ENCODE measurements at regions not wholly inside any gene's neighbourhood (a gene's known extent, or its start where the extent isn't known, plus 50 kb on each side); places are given as distances from the start of the nearest gene placed in this dataset.

GRCh38 chr11:103622296-103622695 lies 414.1 kb upstream of the DDI1 start:
- Histone ChIP-seq H3K4me3 (no peak overlapping the region), H3K27ac (no peak overlapping the region)
- no peak for TF ChIP-seq CTCF (IDR thresholded peaks at IDR 0.05)
- no peak for DNase-seq (ENCODE audit: low spot score)

- no peak overlapping the region for H3K27ac ChIP-seq
- no peak overlapping the region for H3K4me3 ChIP-seq
- TF ChIP-seq CTCF (IDR thresholded peaks at IDR 0.05), result no peak
- no peak for DNase-seq (ENCODE audit: low spot score)
Observed at GRCh38 chr11:103623933-103624332, 412.5 kb upstream of the DDI1 start.

- H3K4me3 ChIP-seq, result no peak overlapping the region
- H3K27ac ChIP-seq, result no peak overlapping the region
- no peak for TF ChIP-seq CTCF (IDR thresholded peaks at IDR 0.05)
- DNase-seq (ENCODE audit: low spot score), result no peak
Observed at GRCh38 chr11:103624708-103625623, 411.5 kb upstream of the DDI1 start.

- no peak overlapping the region for H3K4me3 ChIP-seq
Observed at GRCh38 chr11:103625624-103625965, 410.8 kb upstream of the DDI1 start.

GRCh38 chr11:103628121-103628520 lies 408.3 kb upstream of the DDI1 start:
- DNase-seq (ENCODE audit: low spot score), result no peak
- Histone ChIP-seq H3K27ac (no peak overlapping the region), H3K4me3 (no peak overlapping the region)
- TF ChIP-seq CTCF (IDR thresholded peaks at IDR 0.05), result no peak

More at GRCh38 chr11:103625624-103625965, 410.8 kb upstream of the DDI1 start:
- no peak for TF ChIP-seq CTCF (IDR thresholded peaks at IDR 0.05)
- DNase-seq (ENCODE audit: low spot score), result no peak
- no peak overlapping the region for H3K27ac ChIP-seq

GRCh38 chr11:103631841-103632240 lies 404.6 kb upstream of the DDI1 start:
- Histone ChIP-seq H3K27ac (no peak overlapping the region), H3K4me3 (no peak overlapping the region)
- DNase-seq (ENCODE audit: low spot score), result no peak
- TF ChIP-seq CTCF (IDR thresholded peaks at IDR 0.05), result no peak
